ENCODE measurements at regions not wholly inside any gene's neighbourhood (a gene's known extent, or its start where the extent isn't known, plus 50 kb on each side); places are given as distances from the start of the nearest gene placed in this dataset.

- no peaks in the 10 kb centered on the region for H3K27me3 ChIP-seq
- H3K27ac ChIP-seq: no peak overlapping the region
- no peaks in the 10 kb centered on the region for H3K4me1 ChIP-seq
- no peaks in the 10 kb centered on the region for H3K36me3 ChIP-seq
- TF ChIP-seq POLR2A (IDR thresholded peaks at IDR 0.05) (no peak), CTCF (IDR thresholded peaks at IDR 0.05) (no peak)
- H3K9me3 ChIP-seq: no peaks in the 10 kb centered on the region
- DNase-seq: no peak
- no peak overlapping the region for H3K4me3 ChIP-seq
These were observed 96.1 kb upstream of the SLC22A11 start for GRCh38 chr11:64459609-64460008.

- no peaks in the 10 kb centered on the region for H3K36me3 ChIP-seq
- H3K27ac ChIP-seq: no peak overlapping the region
- no peaks in the 10 kb centered on the region for H3K27me3 ChIP-seq
- TF ChIP-seq CTCF (IDR thresholded peaks at IDR 0.05): no peak
- TF ChIP-seq POLR2A (IDR thresholded peaks at IDR 0.05): no peak
- DNase-seq: peak in 1 of 3 donors; percentile 18
- H3K9me3 ChIP-seq: no peaks in the 10 kb centered on the region
- no peak overlapping the region for H3K4me3 ChIP-seq
- no peaks in the 10 kb centered on the region for H3K4me1 ChIP-seq
These were observed 94.7 kb upstream of the SLC22A11 start for GRCh38 chr11:64461081-64461480.

GRCh38 chr11:64466115-64466718 is 89.5 kb upstream of the SLC22A11 start:
- no peak for DNase-seq
- TF ChIP-seq POLR2A (IDR thresholded peaks at IDR 0.05) (no peak), CTCF (IDR thresholded peaks at IDR 0.05) (no peak)
- Histone ChIP-seq H3K36me3 (no peaks in the 10 kb centered on the region), H3K4me1 (no peaks in the 10 kb centered on the region), H3K27me3 (no peaks in the 10 kb centered on the region), H3K27ac (no peak overlapping the region), H3K9me3 (no peaks in the 10 kb centered on the region), H3K4me3 (no peak overlapping the region)

- Histone ChIP-seq H3K27ac (no peak overlapping the region), H3K27me3 (no peaks in the 10 kb centered on the region), H3K4me1 (no peaks in the 10 kb centered on the region), H3K4me3 (no peak overlapping the region), H3K36me3 (no peaks in the 10 kb centered on the region), H3K9me3 (no peaks in the 10 kb centered on the region)
- no peak for DNase-seq
- TF ChIP-seq CTCF (IDR thresholded peaks at IDR 0.05) (no peak), POLR2A (IDR thresholded peaks at IDR 0.05) (no peak)
These were observed 86.5 kb upstream of the SLC22A11 start for GRCh38 chr11:64469288-64469687.

- Histone ChIP-seq H3K27me3 (no peaks in the 10 kb centered on the region), H3K36me3 (no peaks in the 10 kb centered on the region), H3K9me3 (no peaks in the 10 kb centered on the region), H3K27ac (no peak overlapping the region), H3K4me1 (no peaks in the 10 kb centered on the region), H3K4me3 (no peak overlapping the region)
- no peak for TF ChIP-seq POLR2A (IDR thresholded peaks at IDR 0.05)
- TF ChIP-seq CTCF (IDR thresholded peaks at IDR 0.05): no peak
- no peak for DNase-seq
These were observed 82.9 kb upstream of the SLC22A11 start for GRCh38 chr11:64472593-64473455.
